ENCODE measurements at regions not wholly inside any gene's neighbourhood (a gene's known extent, or its start where the extent isn't known, plus 50 kb on each side); places are given as distances from the start of the nearest gene placed in this dataset.

DNA sequence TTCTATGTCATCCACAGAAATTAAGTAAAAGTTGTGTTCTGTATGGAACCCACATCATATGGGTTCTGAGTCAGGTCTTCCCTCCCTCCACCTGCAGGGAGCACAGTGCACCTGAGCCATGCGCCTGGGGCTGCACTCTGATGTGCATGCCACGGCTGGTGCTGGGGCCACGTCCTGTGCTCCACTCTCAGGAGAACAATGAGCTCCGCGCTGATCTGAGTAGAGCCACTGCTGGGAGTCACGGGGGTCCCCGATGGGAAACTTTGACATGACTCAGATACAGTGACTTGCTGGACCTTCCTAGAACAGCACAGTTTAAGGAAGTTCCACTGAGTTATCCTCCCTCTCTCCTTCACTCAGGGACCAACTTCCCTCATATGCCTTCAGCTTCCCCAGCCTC, 683.4 kb downstream of the TMEM121 start:
- TF ChIP-seq, protein P1, sequence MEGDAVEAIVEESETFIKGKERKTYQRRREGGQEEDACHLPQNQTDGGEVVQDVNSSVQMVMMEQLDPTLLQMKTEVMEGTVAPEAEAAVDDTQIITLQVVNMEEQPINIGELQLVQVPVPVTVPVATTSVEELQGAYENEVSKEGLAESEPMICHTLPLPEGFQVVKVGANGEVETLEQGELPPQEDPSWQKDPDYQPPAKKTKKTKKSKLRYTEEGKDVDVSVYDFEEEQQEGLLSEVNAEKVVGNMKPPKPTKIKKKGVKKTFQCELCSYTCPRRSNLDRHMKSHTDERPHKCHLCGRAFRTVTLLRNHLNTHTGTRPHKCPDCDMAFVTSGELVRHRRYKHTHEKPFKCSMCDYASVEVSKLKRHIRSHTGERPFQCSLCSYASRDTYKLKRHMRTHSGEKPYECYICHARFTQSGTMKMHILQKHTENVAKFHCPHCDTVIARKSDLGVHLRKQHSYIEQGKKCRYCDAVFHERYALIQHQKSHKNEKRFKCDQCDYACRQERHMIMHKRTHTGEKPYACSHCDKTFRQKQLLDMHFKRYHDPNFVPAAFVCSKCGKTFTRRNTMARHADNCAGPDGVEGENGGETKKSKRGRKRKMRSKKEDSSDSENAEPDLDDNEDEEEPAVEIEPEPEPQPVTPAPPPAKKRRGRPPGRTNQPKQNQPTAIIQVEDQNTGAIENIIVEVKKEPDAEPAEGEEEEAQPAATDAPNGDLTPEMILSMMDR (IDR thresholded peaks at IDR 0.05) = no peak
- TF ChIP-seq EZH2 (IDR thresholded peaks at IDR 0.05; ENCODE audit: borderline replicate concordance, insufficient read depth, low read depth, low read length, poor library complexity, severe bottlenecking) = no peak
